ENCODE measurements at regions not wholly inside any gene's neighbourhood (a gene's known extent, or its start where the extent isn't known, plus 50 kb on each side); places are given as distances from the start of the nearest gene placed in this dataset.

- TF ChIP-seq PCBP1 (IDR thresholded peaks at IDR 0.05; ENCODE audit: borderline replicate concordance, low read depth, low read length) (no peak), GFI1 (CRISPR knock-in tag; IDR thresholded peaks at IDR 0.05; ENCODE audit: borderline replicate concordance) (no peak), NFE2L2 (IDR thresholded peaks at IDR 0.05; ENCODE audit: low read length) (no peak), RERE (CRISPR knock-in tag; IDR thresholded peaks at IDR 0.05; ENCODE audit: low read depth) (no peak), ZNF138 (CRISPR knock-in tag; IDR thresholded peaks at IDR 0.05; ENCODE audit: low read depth) (no peak), ISL2 (CRISPR knock-in tag; IDR thresholded peaks at IDR 0.05) (no peak), CTCF (CRISPR knock-in tag; IDR thresholded peaks at IDR 0.05) (no peak), ZNF510 (CRISPR knock-in tag; IDR thresholded peaks at IDR 0.05; ENCODE audit: low read depth) (no peak), ZNF652 (CRISPR knock-in tag; IDR thresholded peaks at IDR 0.05; ENCODE audit: borderline replicate concordance, low read depth) (no peak), FIP1L1 (IDR thresholded peaks at IDR 0.05; ENCODE audit: borderline replicate concordance, insufficient read depth, low read depth, low read length) (no peak)
Measured at GRCh38 chr4:66585767-66586166, 915.5 kb upstream of the EPHA5 start.

Measured in HepG2 (cell line).